Inferior parietal cortex (tissue), 1 donor: ENCODE measurements at regions not wholly inside any gene's neighbourhood (a gene's known extent, or its start where the extent isn't known, plus 50 kb on each side); places are given as distances from the start of the nearest gene placed in this dataset.

Experiments
- DNase-seq: peaks from one replicate; pipeline ENCODE4 v3.0.0-alpha.2; 2016; ENCODE audit errors: extremely low spot score

- no peak for DNase-seq
Observed at GRCh38 chr7:94228223-94228622, 166.5 kb upstream of the COL1A2 start.

GRCh38 chr7:94228678-94229077 lies 166.0 kb upstream of the COL1A2 start:
- no peak for DNase-seq

GRCh38 chr7:94231305-94231704 lies 163.4 kb upstream of the COL1A2 start:
- DNase-seq = no peak

- no peak for DNase-seq
Observed at GRCh38 chr7:94236960-94237359, 157.7 kb upstream of the COL1A2 start.

- DNase-seq = no peak
Observed at GRCh38 chr7:94237417-94237816, 157.3 kb upstream of the COL1A2 start.

GRCh38 chr7:94239661-94240234 lies 154.9 kb upstream of the COL1A2 start:
- no peak for DNase-seq

- no peak for DNase-seq
Observed at GRCh38 chr7:94240902-94241301, 153.8 kb upstream of the COL1A2 start.

- DNase-seq = no peak
Observed at GRCh38 chr7:94241402-94241925, 153.2 kb upstream of the COL1A2 start.

GRCh38 chr7:94243066-94243711 lies 151.5 kb upstream of the COL1A2 start:
- DNase-seq = no peak

GRCh38 chr7:94244760-94245159 lies 149.9 kb upstream of the COL1A2 start:
- DNase-seq = no peak

GRCh38 chr7:94245500-94245899 lies 149.2 kb upstream of the COL1A2 start:
- no peak for DNase-seq

- no peak for DNase-seq
Observed at GRCh38 chr7:94247970-94248369, 146.7 kb upstream of the COL1A2 start.

GRCh38 chr7:94249631-94250030 lies 145.1 kb upstream of the COL1A2 start:
- no peak for DNase-seq

- no peak for DNase-seq
Observed at GRCh38 chr7:94250124-94250523, 144.6 kb upstream of the COL1A2 start.

- no peak for DNase-seq
Observed at GRCh38 chr7:94250987-94251386, 143.7 kb upstream of the COL1A2 start.

- DNase-seq = no peak
Observed at GRCh38 chr7:94252124-94252523, 142.6 kb upstream of the COL1A2 start.

- no peak for DNase-seq
Observed at GRCh38 chr7:94252971-94253370, 141.7 kb upstream of the COL1A2 start.

GRCh38 chr7:94253686-94254085 lies 141.0 kb upstream of the COL1A2 start:
- DNase-seq = no peak

- no peak for DNase-seq
Observed at GRCh38 chr7:94258418-94259300, 136.0 kb upstream of the COL1A2 start.

- DNase-seq = no peak
Observed at GRCh38 chr7:94261067-94261466, 133.6 kb upstream of the COL1A2 start.

- no peak for DNase-seq
Observed at GRCh38 chr7:94264756-94265155, 129.9 kb upstream of the COL1A2 start.

GRCh38 chr7:94265456-94265855 lies 129.2 kb upstream of the COL1A2 start:
- no peak for DNase-seq

- no peak for DNase-seq
Observed at GRCh38 chr7:94266238-94266644, 128.5 kb upstream of the COL1A2 start.
